K562 (cell line): ENCODE measurements at regions not wholly inside any gene's neighbourhood (a gene's known extent, or its start where the extent isn't known, plus 50 kb on each side); places are given as distances from the start of the nearest gene placed in this dataset.

Source experiments
- ATAC-seq: fragments of 200-7000 bp; cut with Tn5 transposase; 3 replicates; pipeline ENCODE4 v1.9.1; 2020; ENCODE audit warnings: moderate library complexity
- BruUV-seq: library from RNA; stranded (reverse); fragments of 400-500 nt; replicated peaks from 2 replicates; lab custom pipeline; 2021; lab: Mats Ljungman, UMichigan
- CTCF ChIA-PET: fragments of 300-600 bp; formaldehyde crosslinking; extraction: SDS; loops from one replicate; lab custom pipeline; 2021; ENCODE audit warnings: low intra/inter-chr PET ratio; lab: Yijun Ruan, JAX
- POLR2A ChIA-PET: fragments of 300-600, 350-650 bp; sonication (Branson Sonifier 250); formaldehyde crosslinking; extraction: SDS; loops from one replicate; lab custom pipeline; 2021; ENCODE audit warnings: antibody characterized with exemption, inconsistent platforms; lab: Yijun Ruan, JAX
- DNase-seq, 4 experiments: peaks; one replicate each; pipeline versions ENCODE4 v3.0.0 to v3.0.0-alpha.2; 2011 to 2018; ENCODE audit warnings: low spot score in 3 of 4, mixed read lengths in 3 of 4; ENCODE audit errors: extremely low read depth in 1 of 4
- FAIRE-seq: peaks from 2 replicates; lab custom pipeline; 2011; peaks lifted over from hg19 to GRCh38; lab: Jason Lieb, UNC
- H2AFZ ChIP-seq: 2 replicates; pipeline ENCODE4 v1.6.0; 2011; ENCODE audit warnings: low read depth, low read length, control low read depth, inconsistent platforms
- H3K27ac ChIP-seq: fragments of 200-600 bp; 3 replicates; pipeline ENCODE4 v1.8.0; 2011; ENCODE audit warnings: low read depth, mild to moderate bottlenecking, control low read depth, inconsistent platforms, low read length, moderate library complexity, mixed read lengths; ENCODE audit errors: extremely low read depth
- H3K27me3 ChIP-seq, 2 experiments: fragments of 300-600 bp in 1 of 2; 2 replicates in 1 of 2; 3 replicates in 1 of 2; pipeline versions ENCODE4 v1.6.0 to v1.8.0; 2011; ENCODE audit warnings: inconsistent platforms in 2 of 2, low read length in 2 of 2, mild to moderate bottlenecking in 1 of 2, mixed read lengths in 1 of 2, moderate library complexity in 1 of 2; ENCODE audit not compliant: control insufficient read depth in 2 of 2, insufficient read depth in 2 of 2
- H3K36me3 ChIP-seq: fragments of 300-600 bp; 3 replicates; pipeline ENCODE4 v1.8.0; 2011; ENCODE audit warnings: mild to moderate bottlenecking, low read length, inconsistent platforms; ENCODE audit not compliant: control insufficient read depth, insufficient read depth
- H3K4me1 ChIP-seq, 2 experiments: fragments of 200-600 bp in 1 of 2; replicated peaks in 1 of 2; 2 replicates in 1 of 2; 3 replicates in 1 of 2; pipeline versions ENCODE4 v1.5.1 to v1.8.0; 2011; ENCODE audit warnings: inconsistent platforms in 2 of 2, low read length in 2 of 2, mild to moderate bottlenecking in 1 of 2, mixed read lengths in 1 of 2, moderate library complexity in 1 of 2; ENCODE audit not compliant: control insufficient read depth in 2 of 2, insufficient read depth in 2 of 2
- H3K4me2 ChIP-seq: 2 replicates; pipeline ENCODE4 v1.6.1; 2011; ENCODE audit warnings: low read length, control low read depth, inconsistent platforms, mixed read lengths; ENCODE audit not compliant: insufficient read depth
- H3K4me3 ChIP-seq: fragments of 200-600 bp; sonication (generic), shearing (Covaris generic); 2 replicates; pipeline ENCODE4 v1.5.1; 2016; ENCODE audit warnings: control low read depth, inconsistent platforms
- H3K79me2 ChIP-seq: fragments of 200-600 bp; 3 replicates; pipeline ENCODE4 v1.8.0; 2011; ENCODE audit warnings: low read length, inconsistent platforms; ENCODE audit not compliant: control insufficient read depth, insufficient read depth
- H3K9ac ChIP-seq, 2 experiments: 2 replicates each; pipeline versions ENCODE4 v1.6.0 to v1.6.1; 2011; ENCODE audit warnings: low read depth in 2 of 2, low read length in 2 of 2, control low read depth in 1 of 2, inconsistent platforms in 1 of 2, mild to moderate bottlenecking in 1 of 2, mixed read lengths in 1 of 2; ENCODE audit not compliant: insufficient read depth in 1 of 2
- H3K9me1 ChIP-seq: one replicate; pipeline ENCODE4 v1.6.0; 2011; ENCODE audit warnings: inconsistent platforms, mild to moderate bottlenecking, low read length, moderate library complexity; ENCODE audit not compliant: control insufficient read depth, insufficient read depth
- H3K9me3 ChIP-seq: replicated peaks from 2 replicates; pipeline ENCODE4 v1.5.1; 2011; ENCODE audit warnings: low read depth, low read length, inconsistent platforms; ENCODE audit not compliant: control insufficient read depth, insufficient read depth
- H4K20me1 ChIP-seq: replicated peaks from 2 replicates; pipeline ENCODE4 v1.6.1; 2011; ENCODE audit warnings: low read length, inconsistent platforms, mixed read lengths; ENCODE audit not compliant: control insufficient read depth, insufficient read depth
- CCAR2 ChIP-seq: fragments of 200-400 bp; formaldehyde crosslinking; IDR thresholded peaks from 2 replicates; pipeline ENCODE4 v1.6.1; 2017; ENCODE audit warnings: mild to moderate bottlenecking, low read depth, low read length
- NR2C2 ChIP-seq, 2 experiments: fragments of 200-800 bp in 1 of 2; sonication (Bioruptor generic) in 1 of 2; sonication (generic) in 1 of 2; formaldehyde crosslinking in 1 of 2; IDR thresholded peaks; 2 replicates each; pipeline versions ENCODE4 v1.6.1 to v1.8.0; 2016 to 2022; ENCODE audit warnings: mild to moderate bottlenecking in 1 of 2, missing compliant biosample characterization in 1 of 2, missing genetic modification characterization in 1 of 2, missing genetic modification reagents in 1 of 2
- PHF8 ChIP-seq: fragments of 200-600 bp; sonication (generic); IDR thresholded peaks from 2 replicates; pipeline ENCODE4 v1.6.1; 2012; ENCODE audit warnings: mixed run types, mild to moderate bottlenecking, inconsistent platforms, low read length, moderate library complexity, borderline replicate concordance
- ZNF121 ChIP-seq: sonication (generic); formaldehyde crosslinking; conservative IDR thresholded peaks from 2 replicates; pipeline ENCODE4 v1.8.0; 2022; ENCODE audit warnings: missing genetic modification reagents
- ZNF586 ChIP-seq: fragments of 450-650 bp; formaldehyde crosslinking; conservative IDR thresholded peaks from 2 replicates; pipeline ENCODE4 v1.4.0; 2020; ENCODE audit warnings: mild to moderate bottlenecking, moderate library complexity
- WGBS: fragments of 100-300 bp; shearing (Covaris generic); methylation state at CpG from one replicate; pipeline ENCODE4 v1.1.6; 2016; ENCODE audit warnings: low coverage, mixed read lengths; ENCODE audit not compliant: insufficient coverage; ENCODE audit errors: missing lambda C conversion rate; 5-methylcytosine and 5-hydroxymethylcytosine counted together
- in situ Hi-C: fragments of 300-500 bp; cut with MboI; formaldehyde crosslinking; loops from 4 replicates; pipeline ENCODE4 v1.15.0; 2018; ENCODE audit warnings: inconsistent platforms, mixed read lengths
- intact Hi-C: fragments of 100-400 bp; cut with micrococcal nuclease; formaldehyde crosslinking; loops from 2 replicates; pipeline ENCODE4 v1.14.2; 2022
- TF ChIP-seq, protein P1 (sequence below): fragments of 250-450 bp; sonication (Bioruptor Pico); IDR thresholded peaks from 2 replicates; pipeline ENCODE4 v1.4.0; 2020; ENCODE audit warnings: mild to moderate bottlenecking, moderate library complexity, borderline replicate concordance

DNA sequence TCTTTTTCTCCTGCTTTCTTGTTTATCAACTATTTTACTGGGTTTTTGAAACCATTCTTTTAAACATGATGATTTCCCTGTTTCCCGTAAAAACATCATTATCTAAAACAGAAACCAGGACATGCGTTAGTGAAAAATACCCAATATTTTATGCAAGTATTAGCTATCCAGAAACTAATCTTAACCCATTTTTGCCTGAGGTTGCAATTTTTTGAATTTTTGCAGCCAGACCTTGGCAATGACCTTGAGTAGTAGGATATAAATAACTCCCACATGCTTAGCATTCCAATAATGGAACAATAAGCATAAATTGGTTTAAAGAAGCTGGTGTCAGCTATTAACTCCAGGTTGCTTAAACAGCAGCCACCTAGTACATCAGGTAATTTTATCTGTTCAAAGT, 308.9 kb upstream of the ANO3 start (continued):
- TF ChIP-seq ZNF121 (CRISPR knock-in tag) (no peak), NR2C2 (CRISPR knock-in tag; IDR thresholded peaks at IDR 0.05) (no peak), NR2C2 (tag; IDR thresholded peaks at IDR 0.05) (no peak), PHF8 (no peak), ZNF586 (CRISPR knock-in tag) (no peak)
- TF ChIP-seq, protein P1, sequence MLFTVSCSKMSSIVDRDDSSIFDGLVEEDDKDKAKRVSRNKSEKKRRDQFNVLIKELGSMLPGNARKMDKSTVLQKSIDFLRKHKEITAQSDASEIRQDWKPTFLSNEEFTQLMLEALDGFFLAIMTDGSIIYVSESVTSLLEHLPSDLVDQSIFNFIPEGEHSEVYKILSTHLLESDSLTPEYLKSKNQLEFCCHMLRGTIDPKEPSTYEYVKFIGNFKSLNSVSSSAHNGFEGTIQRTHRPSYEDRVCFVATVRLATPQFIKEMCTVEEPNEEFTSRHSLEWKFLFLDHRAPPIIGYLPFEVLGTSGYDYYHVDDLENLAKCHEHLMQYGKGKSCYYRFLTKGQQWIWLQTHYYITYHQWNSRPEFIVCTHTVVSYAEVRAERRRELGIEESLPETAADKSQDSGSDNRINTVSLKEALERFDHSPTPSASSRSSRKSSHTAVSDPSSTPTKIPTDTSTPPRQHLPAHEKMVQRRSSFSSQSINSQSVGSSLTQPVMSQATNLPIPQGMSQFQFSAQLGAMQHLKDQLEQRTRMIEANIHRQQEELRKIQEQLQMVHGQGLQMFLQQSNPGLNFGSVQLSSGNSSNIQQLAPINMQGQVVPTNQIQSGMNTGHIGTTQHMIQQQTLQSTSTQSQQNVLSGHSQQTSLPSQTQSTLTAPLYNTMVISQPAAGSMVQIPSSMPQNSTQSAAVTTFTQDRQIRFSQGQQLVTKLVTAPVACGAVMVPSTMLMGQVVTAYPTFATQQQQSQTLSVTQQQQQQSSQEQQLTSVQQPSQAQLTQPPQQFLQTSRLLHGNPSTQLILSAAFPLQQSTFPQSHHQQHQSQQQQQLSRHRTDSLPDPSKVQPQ (CRISPR knock-in tag) = no peak

DNA sequence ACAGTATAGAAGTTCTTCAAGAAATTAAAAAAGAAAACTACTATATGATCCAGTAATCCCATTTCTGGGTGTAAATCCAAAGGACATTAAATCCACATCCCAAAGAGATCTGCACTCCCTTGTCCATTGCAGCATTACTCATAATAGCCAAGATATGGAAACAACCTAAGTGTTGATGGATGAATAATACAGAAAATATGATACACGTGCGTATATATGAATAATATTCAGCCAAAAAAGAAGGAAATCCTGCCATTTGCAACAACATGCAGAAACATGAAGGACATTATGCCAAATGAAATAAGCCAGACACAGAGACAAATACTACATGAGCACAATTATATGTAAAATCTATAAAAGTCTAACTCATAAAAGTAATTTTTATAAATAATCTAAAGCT, 306.3 kb upstream of the ANO3 start:
- H3K4me1 ChIP-seq = no peaks in the 10 kb centered on the region
- H3K36me3 ChIP-seq = no peaks in the 10 kb centered on the region
- intact Hi-C loops = no loop called here
- CTCF ChIA-PET = no interaction called here
- no peaks in the 10 kb centered on the region for H3K79me2 ChIP-seq
- H2AFZ ChIP-seq = no peak overlapping the region
- in situ Hi-C loops = no loop called here
- WGBS = 0% methylated on average over 2 of the region's 2 CpGs
- no peak for ATAC-seq
- H3K9me1 ChIP-seq = no peaks in the 10 kb centered on the region
- H3K9ac ChIP-seq = no peak overlapping the region
- TF ChIP-seq CCAR2 = no peak
- TF ChIP-seq, all 486 proteins: peak for 0
- no peak overlapping the region for H3K27ac ChIP-seq
- no peak overlapping the region for H3K4me2 ChIP-seq
- FAIRE-seq = no peak
- H4K20me1 ChIP-seq = no peaks in the 10 kb centered on the region
- H3K9me3 ChIP-seq = no peaks in the 10 kb centered on the region
- POLR2A ChIA-PET = no interaction called here
- BruUV-seq = no TSS peak
- no peak overlapping the region for H3K4me3 ChIP-seq
- H3K27me3 ChIP-seq = no peaks in the 10 kb centered on the region
- DNase-seq = no peak
